Vagina (tissue), 2 donors: ENCODE measurements at regions not wholly inside any gene's neighbourhood (a gene's known extent, or its start where the extent isn't known, plus 50 kb on each side); places are given as distances from the start of the nearest gene placed in this dataset.

Experiments
- CTCF ChIP-seq, 3 experiments: fragments of 450-650 bp in 2 of 3; fragments of 200-600 bp in 1 of 3; sonication (generic) in 1 of 3; IDR thresholded peaks; one replicate each; pipeline ENCODE4 v1.5.1; 2017 to 2019; ENCODE audit warnings: antibody characterized with exemption in 3 of 3, mild to moderate bottlenecking in 2 of 3, moderate library complexity in 2 of 3
- POLR2A ChIP-seq, 2 donors: fragments of 450-650 bp; IDR thresholded peaks; one replicate each; pipeline ENCODE4 v1.6.1; 2017; ENCODE audit warnings: antibody characterized with exemption in 2 of 2, mild to moderate bottlenecking in 2 of 2, moderate library complexity in 2 of 2
- POLR2AphosphoS5 ChIP-seq, 2 donors: sonication (generic); formaldehyde crosslinking; IDR thresholded peaks; one replicate each; pipeline ENCODE4 v1.9.0; 2017; ENCODE audit warnings: antibody characterized with exemption in 2 of 2, mild to moderate bottlenecking in 2 of 2, low read depth in 1 of 2; ENCODE audit not compliant: insufficient read depth in 1 of 2

GRCh38 chr6:131424016-131424415 lies 149.0 kb upstream of the ARG1 start:
- TF ChIP-seq POLR2A (IDR thresholded peaks at IDR 0.05) (no peak), CTCF (IDR thresholded peaks at IDR 0.05) (no peak), POLR2AphosphoS5 (IDR thresholded peaks at IDR 0.05; ENCODE audit: insufficient read depth in 1 of 2, low read depth in 1 of 2) (no peak)
